ENCODE measurements at regions not wholly inside any gene's neighbourhood (a gene's known extent, or its start where the extent isn't known, plus 50 kb on each side); places are given as distances from the start of the nearest gene placed in this dataset.

DNA sequence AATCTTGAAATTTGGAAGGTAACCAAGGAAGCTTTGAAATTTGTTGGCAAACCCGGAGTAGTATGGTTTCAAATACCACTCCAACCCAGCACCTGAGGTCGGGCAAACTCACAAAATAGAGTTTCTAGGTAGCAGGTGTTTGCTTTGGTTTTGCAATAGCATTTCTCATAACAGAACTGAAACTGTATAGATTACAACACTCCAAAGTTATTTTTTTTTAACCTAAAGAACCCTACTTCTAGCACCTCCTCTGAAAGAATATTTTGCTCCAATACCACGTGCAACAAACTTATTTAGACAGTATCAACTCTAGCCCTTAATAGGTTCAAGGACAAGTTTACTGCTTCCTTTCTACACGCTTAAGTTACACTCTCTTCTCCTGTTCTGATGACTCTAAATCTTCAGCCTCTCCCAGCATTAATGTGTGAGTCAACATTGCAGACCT is 178.5 kb upstream of the FMN2 start:
- 96 to 97% methylated on average over 3 to 4 of the region's 4 CpGs for WGBS, 2 experiments
- Histone ChIP-seq H3K27me3 (ENCODE audit: control insufficient read depth, insufficient read depth, low read length, poor library complexity, severe bottlenecking) (no peaks in the 10 kb centered on the region), H3K9me3 (ENCODE audit: control insufficient read depth, low read length) (no peaks in the 10 kb centered on the region), H3K4me3 (ENCODE audit: insufficient read depth, low read depth, low read length) (no peak overlapping the region), H3K4me1 (ENCODE audit: control insufficient read depth, insufficient read depth, low read length) (no peaks in the 10 kb centered on the region), H3K36me3 (ENCODE audit: control insufficient read depth, insufficient read depth, low read length) (no peaks in the 10 kb centered on the region), H3K27ac (ENCODE audit: insufficient read depth, low read depth, low read length, poor library complexity, severe bottlenecking) (no peak overlapping the region)

DNA sequence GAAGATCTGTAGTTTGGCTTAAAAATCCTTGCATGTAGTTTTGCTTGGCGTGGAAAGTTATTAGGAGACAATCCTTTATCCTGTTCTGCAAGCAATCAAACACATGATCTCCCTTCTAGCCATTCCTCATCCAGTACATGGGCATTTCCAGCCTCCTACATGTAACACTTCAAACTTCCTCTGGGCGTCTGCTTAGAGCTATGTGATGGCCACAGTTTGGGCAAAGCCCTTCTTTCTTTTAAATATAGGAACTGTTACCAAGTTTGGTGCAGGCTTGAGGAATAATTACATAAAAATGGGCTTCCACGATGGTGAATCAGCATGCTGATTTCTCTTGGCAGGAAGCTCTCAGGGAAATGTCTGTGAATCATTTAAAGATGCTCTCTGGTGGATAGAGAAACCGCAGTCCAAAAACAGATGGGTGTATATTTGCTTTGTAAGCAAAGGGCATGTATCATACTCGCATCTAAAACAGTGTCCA is 176.9 kb upstream of the FMN2 start:
- Histone ChIP-seq H3K27me3 (ENCODE audit: control insufficient read depth, insufficient read depth, low read length, poor library complexity, severe bottlenecking) (no peaks in the 10 kb centered on the region), H3K4me1 (ENCODE audit: control insufficient read depth, insufficient read depth, low read length) (no peaks in the 10 kb centered on the region), H3K36me3 (ENCODE audit: control insufficient read depth, insufficient read depth, low read length) (no peaks in the 10 kb centered on the region), H3K27ac (ENCODE audit: insufficient read depth, low read depth, low read length, poor library complexity, severe bottlenecking) (no peak overlapping the region), H3K9me3 (ENCODE audit: control insufficient read depth, low read length) (no peaks in the 10 kb centered on the region), H3K4me3 (ENCODE audit: insufficient read depth, low read depth, low read length) (no peak overlapping the region)
- WGBS, 2 experiments, result 66 to 70% methylated on average over 5 of the region's 5 CpGs

DNA sequence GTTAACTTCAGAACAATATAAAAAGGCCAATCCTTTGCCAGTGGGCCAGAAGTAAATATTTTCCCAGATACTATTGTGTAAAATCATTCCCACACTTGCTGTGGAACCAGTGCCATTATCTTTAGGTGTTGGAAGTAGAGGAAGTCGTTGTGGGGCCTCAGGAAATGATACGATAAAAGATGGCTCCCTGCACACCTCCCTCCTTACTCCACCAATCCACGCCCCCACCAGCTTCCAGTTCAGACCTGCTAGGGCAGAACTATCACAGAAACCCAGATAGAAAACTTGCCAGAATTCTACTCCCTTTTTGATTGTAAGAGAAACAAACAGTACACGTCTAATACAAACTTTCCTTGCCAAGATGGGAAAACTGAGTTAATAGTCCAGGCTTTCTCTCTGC is 173.0 kb upstream of the FMN2 start:
- H3K9me3 ChIP-seq (ENCODE audit: control insufficient read depth, low read length), result no peaks in the 10 kb centered on the region
- H3K36me3 ChIP-seq (ENCODE audit: control insufficient read depth, insufficient read depth, low read length), result no peaks in the 10 kb centered on the region
- WGBS, 2 experiments, result 91 to 97% methylated on average over 4 of the region's 4 CpGs
- no peaks in the 10 kb centered on the region for H3K4me1 ChIP-seq (ENCODE audit: control insufficient read depth, insufficient read depth, low read length)
- no peaks in the 10 kb centered on the region for H3K27me3 ChIP-seq (ENCODE audit: control insufficient read depth, insufficient read depth, low read length, poor library complexity, severe bottlenecking)
- H3K27ac ChIP-seq (ENCODE audit: insufficient read depth, low read depth, low read length, poor library complexity, severe bottlenecking), result no peak overlapping the region
- H3K4me3 ChIP-seq (ENCODE audit: insufficient read depth, low read depth, low read length), result no peak overlapping the region

DNA sequence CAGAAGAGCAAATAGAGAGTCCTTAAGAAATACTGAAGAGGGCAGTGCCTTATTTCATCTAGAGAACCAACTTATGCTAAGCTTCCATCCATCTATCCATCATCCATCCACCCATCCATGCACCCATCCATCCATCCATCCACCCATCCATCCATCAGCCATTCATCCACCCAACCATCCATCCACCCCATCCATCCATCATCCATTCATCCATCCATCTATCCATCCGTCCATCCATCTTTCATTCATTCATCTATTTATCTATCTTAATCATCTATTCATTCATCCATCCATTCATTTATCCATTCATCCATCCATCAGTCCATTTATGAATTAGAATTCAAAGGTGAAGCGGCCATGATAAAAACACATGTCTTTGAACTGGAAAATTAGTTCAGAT is 171.5 kb upstream of the FMN2 start:
- Histone ChIP-seq H3K27me3 (ENCODE audit: control insufficient read depth, insufficient read depth, low read length, poor library complexity, severe bottlenecking) (no peaks in the 10 kb centered on the region), H3K36me3 (ENCODE audit: control insufficient read depth, insufficient read depth, low read length) (no peaks in the 10 kb centered on the region), H3K4me1 (ENCODE audit: control insufficient read depth, insufficient read depth, low read length) (no peaks in the 10 kb centered on the region), H3K4me3 (ENCODE audit: insufficient read depth, low read depth, low read length) (no peak overlapping the region), H3K9me3 (ENCODE audit: control insufficient read depth, low read length) (no peaks in the 10 kb centered on the region), H3K27ac (ENCODE audit: insufficient read depth, low read depth, low read length, poor library complexity, severe bottlenecking) (no peak overlapping the region)
- WGBS, 2 experiments, result 89 to 95% methylated on average over 2 of the region's 2 CpGs

DNA sequence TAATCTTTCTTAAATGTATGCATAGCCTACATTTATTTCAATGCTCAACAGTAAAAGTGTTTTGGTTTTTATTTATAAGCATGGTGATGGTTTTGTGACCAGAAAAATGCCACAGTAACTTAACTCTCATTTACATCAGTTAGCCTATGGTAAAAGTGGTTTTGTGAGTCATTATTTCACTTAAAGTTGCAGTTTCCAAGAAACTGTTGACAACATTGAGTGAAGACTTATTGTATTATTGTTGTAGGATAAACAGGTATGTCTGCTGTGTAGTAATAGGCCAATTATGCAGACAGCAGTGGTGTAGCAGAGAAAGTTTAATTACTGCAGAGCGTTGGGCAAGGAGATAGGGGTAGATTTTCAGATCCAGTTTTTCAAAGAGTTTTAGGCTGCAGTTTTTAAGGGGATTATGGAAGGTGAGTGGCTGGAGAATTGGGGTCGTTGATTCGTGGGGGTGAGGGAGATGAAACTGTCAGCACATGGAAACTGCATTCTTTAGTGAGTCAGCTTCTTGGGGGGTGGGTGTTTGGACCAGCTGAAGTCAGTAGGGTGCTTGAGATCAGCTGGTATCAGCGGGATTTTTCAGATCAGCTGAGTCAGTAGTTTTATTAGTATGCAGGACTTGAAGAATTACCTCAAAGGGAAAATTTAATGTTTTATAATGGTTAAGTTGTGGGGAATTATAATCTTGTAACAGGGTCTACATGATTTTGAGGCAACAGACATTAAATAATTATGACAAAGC is 168.7 kb upstream of the FMN2 start:
- 68 to 77% methylated on average over 4 of the region's 4 CpGs for WGBS, 2 experiments
- Histone ChIP-seq H3K9me3 (ENCODE audit: control insufficient read depth, low read length) (no peaks in the 10 kb centered on the region), H3K27ac (ENCODE audit: insufficient read depth, low read depth, low read length, poor library complexity, severe bottlenecking) (no peak overlapping the region), H3K4me3 (ENCODE audit: insufficient read depth, low read depth, low read length) (no peak overlapping the region), H3K27me3 (ENCODE audit: control insufficient read depth, insufficient read depth, low read length, poor library complexity, severe bottlenecking) (no peaks in the 10 kb centered on the region), H3K4me1 (ENCODE audit: control insufficient read depth, insufficient read depth, low read length) (no peaks in the 10 kb centered on the region), H3K36me3 (ENCODE audit: control insufficient read depth, insufficient read depth, low read length) (no peaks in the 10 kb centered on the region)

DNA sequence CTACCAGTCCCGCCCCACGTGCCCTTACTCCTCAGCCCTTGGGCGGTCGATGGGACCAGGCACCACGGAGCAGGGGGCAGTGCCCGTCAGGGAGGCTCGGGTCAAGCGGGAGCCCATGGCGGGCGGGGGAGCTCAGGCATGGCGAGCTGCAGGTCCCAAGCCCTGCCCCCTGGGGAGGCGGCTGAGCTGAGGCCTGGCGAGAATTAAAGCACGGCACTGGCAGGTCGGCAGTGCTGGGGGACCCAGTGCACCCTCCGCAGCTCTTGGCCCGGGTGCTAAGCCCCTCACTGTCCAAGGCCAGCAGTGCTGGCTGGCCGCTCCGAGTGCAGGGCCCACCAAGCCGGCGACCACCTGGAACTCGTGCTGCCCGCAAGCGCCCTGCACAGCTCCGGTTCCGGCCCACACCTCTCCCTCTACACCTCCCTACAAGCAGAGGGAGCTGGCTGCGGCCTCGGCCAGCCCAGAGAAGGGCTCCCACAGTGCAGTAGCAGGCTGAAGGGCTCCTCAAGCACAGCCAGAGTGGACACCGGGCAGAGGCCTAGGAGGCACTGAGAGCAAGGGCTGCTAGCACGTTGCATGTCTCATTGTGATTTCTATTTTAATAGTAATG is 166.8 kb upstream of the FMN2 start:
- Histone ChIP-seq H3K27ac (ENCODE audit: insufficient read depth, low read depth, low read length, poor library complexity, severe bottlenecking) (no peak overlapping the region), H3K9me3 (ENCODE audit: control insufficient read depth, low read length) (no peaks in the 10 kb centered on the region), H3K4me3 (ENCODE audit: insufficient read depth, low read depth, low read length) (no peak overlapping the region), H3K36me3 (ENCODE audit: control insufficient read depth, insufficient read depth, low read length) (no peaks in the 10 kb centered on the region), H3K4me1 (ENCODE audit: control insufficient read depth, insufficient read depth, low read length) (no peaks in the 10 kb centered on the region), H3K27me3 (ENCODE audit: control insufficient read depth, insufficient read depth, low read length, poor library complexity, severe bottlenecking) (no peaks in the 10 kb centered on the region)
- WGBS, 2 experiments, result 96 to 97% methylated on average over 30 of the region's 30 CpGs

DNA sequence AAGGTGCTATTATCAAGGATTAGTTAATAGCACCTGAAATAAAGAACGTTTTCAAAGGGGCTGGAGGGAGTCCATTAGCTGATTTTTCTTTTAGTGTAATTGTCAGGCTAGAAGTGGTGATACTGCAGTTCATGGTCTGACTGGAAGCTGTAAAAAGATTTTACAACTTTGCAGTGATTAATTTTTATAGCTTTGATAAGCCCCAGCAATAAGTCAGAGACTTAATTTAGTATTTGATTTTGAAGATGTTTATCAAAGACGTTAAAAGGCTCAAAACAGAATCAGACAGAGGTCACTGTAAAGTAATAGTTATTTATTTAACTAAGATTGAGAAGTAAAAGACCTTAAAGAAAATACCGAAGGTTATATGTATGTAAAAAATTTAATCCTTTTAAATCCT is 165.5 kb upstream of the FMN2 start:
- H3K9me3 ChIP-seq (ENCODE audit: control insufficient read depth, low read length), result no peaks in the 10 kb centered on the region
- no peaks in the 10 kb centered on the region for H3K27me3 ChIP-seq (ENCODE audit: control insufficient read depth, insufficient read depth, low read length, poor library complexity, severe bottlenecking)
- H3K4me3 ChIP-seq (ENCODE audit: insufficient read depth, low read depth, low read length), result no peak overlapping the region
- no peak overlapping the region for H3K27ac ChIP-seq (ENCODE audit: insufficient read depth, low read depth, low read length, poor library complexity, severe bottlenecking)
- no peaks in the 10 kb centered on the region for H3K36me3 ChIP-seq (ENCODE audit: control insufficient read depth, insufficient read depth, low read length)
- no peaks in the 10 kb centered on the region for H3K4me1 ChIP-seq (ENCODE audit: control insufficient read depth, insufficient read depth, low read length)
- 92 to 100% methylated on average over 1 to 2 of the region's 3 CpGs for WGBS, 2 experiments

DNA sequence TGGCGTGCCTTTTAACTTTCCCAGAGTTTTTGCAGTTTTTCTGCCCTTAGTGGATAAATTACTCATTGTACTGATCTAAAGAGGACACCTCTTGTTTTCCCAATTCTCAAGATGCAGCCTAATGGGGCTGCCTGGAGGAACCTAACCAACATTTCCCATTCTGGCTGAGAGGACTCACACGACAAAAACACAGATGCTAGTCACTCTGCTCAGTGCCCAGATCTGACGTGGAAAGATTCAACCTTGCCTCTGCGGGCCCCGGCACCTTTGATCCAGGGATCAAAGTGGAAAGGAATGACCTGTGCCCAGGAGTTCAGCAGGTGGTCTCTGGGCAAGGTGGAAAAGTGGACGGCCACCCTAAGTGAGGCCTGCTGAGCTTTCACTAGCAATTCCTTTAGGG is 162.4 kb upstream of the FMN2 start:
- 85 to 91% methylated on average over 6 of the region's 6 CpGs for WGBS, 2 experiments
- Histone ChIP-seq H3K27ac (ENCODE audit: insufficient read depth, low read depth, low read length, poor library complexity, severe bottlenecking) (no peak overlapping the region), H3K4me1 (ENCODE audit: control insufficient read depth, insufficient read depth, low read length) (no peaks in the 10 kb centered on the region), H3K9me3 (ENCODE audit: control insufficient read depth, low read length) (no peaks in the 10 kb centered on the region), H3K4me3 (ENCODE audit: insufficient read depth, low read depth, low read length) (no peak overlapping the region), H3K27me3 (ENCODE audit: control insufficient read depth, insufficient read depth, low read length, poor library complexity, severe bottlenecking) (no peaks in the 10 kb centered on the region), H3K36me3 (ENCODE audit: control insufficient read depth, insufficient read depth, low read length) (no peaks in the 10 kb centered on the region)

DNA sequence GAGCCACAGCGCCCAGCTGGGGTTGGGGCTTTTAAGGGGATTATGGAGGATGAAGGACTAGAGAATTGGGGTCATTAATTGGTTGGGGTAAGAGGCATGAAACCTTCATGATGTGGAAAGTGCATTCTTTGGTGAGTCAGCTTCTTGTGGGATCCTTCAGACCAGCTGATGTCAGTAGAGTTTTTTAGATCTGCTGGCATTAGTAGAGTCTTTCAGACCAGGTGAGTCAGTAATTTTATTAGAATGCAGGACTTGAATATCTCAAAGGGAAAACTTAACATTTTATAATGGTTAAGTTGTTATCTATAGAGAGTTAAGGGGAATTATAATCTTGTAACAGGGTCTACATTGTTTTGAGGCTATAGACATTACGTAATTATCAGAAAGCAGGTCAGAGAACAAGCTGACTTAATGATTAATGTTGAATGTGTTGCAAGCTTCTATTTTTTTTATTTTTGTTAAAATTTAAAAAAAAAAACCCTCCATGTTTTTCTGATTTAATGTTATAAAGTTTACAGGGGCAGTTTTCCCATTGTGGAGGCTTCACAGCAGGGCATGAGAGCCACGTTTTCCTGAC is 160.9 kb upstream of the FMN2 start:
- H3K27ac ChIP-seq (ENCODE audit: insufficient read depth, low read depth, low read length, poor library complexity, severe bottlenecking), result no peak overlapping the region
- no peaks in the 10 kb centered on the region for H3K27me3 ChIP-seq (ENCODE audit: control insufficient read depth, insufficient read depth, low read length, poor library complexity, severe bottlenecking)
- H3K9me3 ChIP-seq (ENCODE audit: control insufficient read depth, low read length), result no peaks in the 10 kb centered on the region
- 88 to 92% methylated on average over 3 of the region's 3 CpGs for WGBS, 2 experiments
- H3K36me3 ChIP-seq (ENCODE audit: control insufficient read depth, insufficient read depth, low read length), result no peaks in the 10 kb centered on the region
- no peaks in the 10 kb centered on the region for H3K4me1 ChIP-seq (ENCODE audit: control insufficient read depth, insufficient read depth, low read length)
- H3K4me3 ChIP-seq (ENCODE audit: insufficient read depth, low read depth, low read length), result no peak overlapping the region

DNA sequence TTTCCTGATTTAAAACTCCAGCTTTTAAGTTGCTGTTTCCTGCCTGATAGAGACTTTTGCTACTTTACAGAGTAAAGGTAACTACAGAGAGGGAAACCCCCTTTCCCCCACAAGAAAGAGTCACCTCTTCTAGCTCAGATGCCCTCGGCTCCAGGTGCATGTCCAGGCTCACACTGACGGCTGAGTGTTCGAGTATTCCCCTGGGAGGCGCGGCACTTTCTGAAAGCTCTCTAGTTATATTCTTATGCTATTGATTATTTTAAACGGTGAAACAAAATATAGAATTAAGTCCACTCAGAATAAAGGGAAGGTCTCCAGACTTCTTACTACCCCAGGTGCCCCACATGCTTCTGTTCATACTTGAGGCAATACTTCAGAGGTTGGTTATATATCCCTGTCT is 160.3 kb upstream of the FMN2 start:
- Histone ChIP-seq H3K4me1 (ENCODE audit: control insufficient read depth, insufficient read depth, low read length) (no peaks in the 10 kb centered on the region), H3K36me3 (ENCODE audit: control insufficient read depth, insufficient read depth, low read length) (no peaks in the 10 kb centered on the region), H3K27ac (ENCODE audit: insufficient read depth, low read depth, low read length, poor library complexity, severe bottlenecking) (no peak overlapping the region), H3K4me3 (ENCODE audit: insufficient read depth, low read depth, low read length) (no peak overlapping the region), H3K9me3 (ENCODE audit: control insufficient read depth, low read length) (no peaks in the 10 kb centered on the region), H3K27me3 (ENCODE audit: control insufficient read depth, insufficient read depth, low read length, poor library complexity, severe bottlenecking) (no peaks in the 10 kb centered on the region)
- WGBS, 2 experiments, result 93 to 95% methylated on average over 5 to 6 of the region's 6 CpGs
